ENCODE measurements at regions not wholly inside any gene's neighbourhood (a gene's known extent, or its start where the extent isn't known, plus 50 kb on each side); places are given as distances from the start of the nearest gene placed in this dataset.

DNA sequence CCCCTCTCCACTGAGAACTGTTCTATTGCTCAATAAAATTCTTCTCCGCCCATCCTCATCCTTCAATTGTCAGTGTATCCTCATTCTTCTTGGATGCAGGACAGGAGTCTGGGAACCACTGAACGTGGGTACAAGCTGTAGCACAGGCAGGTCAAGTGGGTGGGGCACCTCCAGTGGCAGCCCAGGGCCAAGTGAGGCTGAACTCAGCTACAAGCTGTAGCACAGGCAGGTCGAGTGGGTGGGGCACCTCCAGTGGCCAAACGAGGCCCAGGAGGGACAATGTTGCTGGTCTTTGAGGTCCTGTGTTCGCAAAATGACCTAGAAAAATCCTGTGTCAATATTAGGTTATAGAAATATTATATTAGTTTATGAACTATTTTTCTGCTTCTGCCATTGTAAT lies 352.0 kb downstream of the TMX3 start:
- H3K4me1 ChIP-seq (ENCODE audit: insufficient read depth, low read length, severe bottlenecking): no peaks in the 10 kb centered on the region
- no peak overlapping the region for H2AFZ ChIP-seq (ENCODE audit: low read length)
- no peaks in the 10 kb centered on the region for H3K9me2 ChIP-seq (ENCODE audit: low read depth, low read length)
- no peak overlapping the region for H3K9ac ChIP-seq (ENCODE audit: low read length)
- no peaks in the 10 kb centered on the region for H3F3A ChIP-seq (ENCODE audit: insufficient read depth, low read length)
- TF ChIP-seq EZH2 (IDR thresholded peaks at IDR 0.05; ENCODE audit: borderline replicate concordance, low read length): no peak
- TF ChIP-seq, protein P1, sequence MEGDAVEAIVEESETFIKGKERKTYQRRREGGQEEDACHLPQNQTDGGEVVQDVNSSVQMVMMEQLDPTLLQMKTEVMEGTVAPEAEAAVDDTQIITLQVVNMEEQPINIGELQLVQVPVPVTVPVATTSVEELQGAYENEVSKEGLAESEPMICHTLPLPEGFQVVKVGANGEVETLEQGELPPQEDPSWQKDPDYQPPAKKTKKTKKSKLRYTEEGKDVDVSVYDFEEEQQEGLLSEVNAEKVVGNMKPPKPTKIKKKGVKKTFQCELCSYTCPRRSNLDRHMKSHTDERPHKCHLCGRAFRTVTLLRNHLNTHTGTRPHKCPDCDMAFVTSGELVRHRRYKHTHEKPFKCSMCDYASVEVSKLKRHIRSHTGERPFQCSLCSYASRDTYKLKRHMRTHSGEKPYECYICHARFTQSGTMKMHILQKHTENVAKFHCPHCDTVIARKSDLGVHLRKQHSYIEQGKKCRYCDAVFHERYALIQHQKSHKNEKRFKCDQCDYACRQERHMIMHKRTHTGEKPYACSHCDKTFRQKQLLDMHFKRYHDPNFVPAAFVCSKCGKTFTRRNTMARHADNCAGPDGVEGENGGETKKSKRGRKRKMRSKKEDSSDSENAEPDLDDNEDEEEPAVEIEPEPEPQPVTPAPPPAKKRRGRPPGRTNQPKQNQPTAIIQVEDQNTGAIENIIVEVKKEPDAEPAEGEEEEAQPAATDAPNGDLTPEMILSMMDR (IDR thresholded peaks at IDR 0.05; ENCODE audit: low read length): no peak
- no peaks in the 10 kb centered on the region for H3K36me3 ChIP-seq (ENCODE audit: insufficient read depth, low read length)
- H3K27me3 ChIP-seq (ENCODE audit: insufficient read depth, low read length): no peaks in the 10 kb centered on the region
- no peak overlapping the region for H3K4me3 ChIP-seq (ENCODE audit: low read depth, low read length, poor library complexity, severe bottlenecking)
- no peak overlapping the region for H3K27ac ChIP-seq (ENCODE audit: low read depth, low read length, poor library complexity, severe bottlenecking)
- no peaks in the 10 kb centered on the region for H3K9me3 ChIP-seq (ENCODE audit: low read length)
- no peaks in the 10 kb centered on the region for H3K79me2 ChIP-seq (ENCODE audit: insufficient read depth, low read length)
- no peaks in the 10 kb centered on the region for H4K20me1 ChIP-seq (ENCODE audit: insufficient read depth, low read length)
- H3K4me2 ChIP-seq (ENCODE audit: low read length): no peak overlapping the region

DNA sequence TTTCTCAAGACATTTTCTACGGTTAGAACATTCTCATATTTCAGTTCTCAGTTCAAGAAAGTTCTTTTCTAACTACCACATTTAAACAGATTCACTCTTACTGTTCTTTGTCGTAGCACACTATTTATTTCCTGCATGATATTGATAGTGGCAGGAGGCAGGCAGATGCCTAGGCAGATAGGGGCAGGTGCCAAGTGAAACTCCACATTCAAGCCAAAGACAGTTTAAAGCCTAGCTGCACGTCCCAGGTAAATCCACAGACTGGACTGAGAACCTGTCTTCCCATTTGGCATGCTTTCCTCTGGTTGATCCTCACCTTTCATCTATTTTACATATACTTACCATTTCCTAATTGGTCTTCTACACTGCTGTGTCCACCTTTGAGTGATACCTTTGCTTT lies 359.3 kb downstream of the TMX3 start:
- no peak overlapping the region for H3K9ac ChIP-seq (ENCODE audit: low read length)
- H2AFZ ChIP-seq (ENCODE audit: low read length): no peak overlapping the region
- H3K4me2 ChIP-seq (ENCODE audit: low read length): no peak overlapping the region
- no peaks in the 10 kb centered on the region for H3K9me3 ChIP-seq (ENCODE audit: low read length)
- H3K36me3 ChIP-seq (ENCODE audit: insufficient read depth, low read length): no peaks in the 10 kb centered on the region
- H3F3A ChIP-seq (ENCODE audit: insufficient read depth, low read length): no peaks in the 10 kb centered on the region
- H3K9me2 ChIP-seq (ENCODE audit: low read depth, low read length): no peaks in the 10 kb centered on the region
- TF ChIP-seq EZH2 (IDR thresholded peaks at IDR 0.05; ENCODE audit: borderline replicate concordance, low read length): no peak
- TF ChIP-seq, protein P1 (IDR thresholded peaks at IDR 0.05; ENCODE audit: low read length): no peak
- no peaks in the 10 kb centered on the region for H3K4me1 ChIP-seq (ENCODE audit: insufficient read depth, low read length, severe bottlenecking)
- H3K4me3 ChIP-seq (ENCODE audit: low read depth, low read length, poor library complexity, severe bottlenecking): no peak overlapping the region
- no peaks in the 10 kb centered on the region for H3K27me3 ChIP-seq (ENCODE audit: insufficient read depth, low read length)
- no peaks in the 10 kb centered on the region for H3K79me2 ChIP-seq (ENCODE audit: insufficient read depth, low read length)
- no peak overlapping the region for H3K27ac ChIP-seq (ENCODE audit: low read depth, low read length, poor library complexity, severe bottlenecking)
- H4K20me1 ChIP-seq (ENCODE audit: insufficient read depth, low read length): no peaks in the 10 kb centered on the region

DNA sequence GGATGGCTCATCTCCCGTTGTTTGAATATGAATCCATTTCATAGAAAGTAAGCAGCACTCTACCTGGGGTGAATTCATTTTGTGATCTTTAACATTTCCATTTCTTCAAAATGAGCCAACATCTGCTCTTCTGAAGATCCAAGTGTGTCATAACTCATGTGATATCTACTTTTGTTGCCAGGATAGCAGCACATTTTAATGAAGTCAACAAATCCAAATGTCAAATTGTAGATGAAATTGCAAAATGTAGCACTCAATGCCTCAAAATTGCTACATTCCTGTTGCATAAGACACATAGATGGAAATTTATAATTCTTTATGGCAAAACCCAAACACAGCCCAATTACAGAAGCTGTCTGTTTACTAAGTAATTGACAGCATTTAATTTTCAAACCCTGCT lies 360.7 kb downstream of the TMX3 start:
- Histone ChIP-seq H3K27me3 (ENCODE audit: insufficient read depth, low read length) (no peaks in the 10 kb centered on the region), H3F3A (ENCODE audit: insufficient read depth, low read length) (no peaks in the 10 kb centered on the region), H2AFZ (ENCODE audit: low read length) (no peak overlapping the region), H3K79me2 (ENCODE audit: insufficient read depth, low read length) (no peaks in the 10 kb centered on the region), H3K9ac (ENCODE audit: low read length) (no peak overlapping the region), H3K9me3 (ENCODE audit: low read length) (no peaks in the 10 kb centered on the region), H3K4me3 (ENCODE audit: low read depth, low read length, poor library complexity, severe bottlenecking) (no peak overlapping the region), H3K4me1 (ENCODE audit: insufficient read depth, low read length, severe bottlenecking) (no peaks in the 10 kb centered on the region), H4K20me1 (ENCODE audit: insufficient read depth, low read length) (no peaks in the 10 kb centered on the region), H3K36me3 (ENCODE audit: insufficient read depth, low read length) (no peaks in the 10 kb centered on the region), H3K27ac (ENCODE audit: low read depth, low read length, poor library complexity, severe bottlenecking) (no peak overlapping the region), H3K9me2 (ENCODE audit: low read depth, low read length) (no peaks in the 10 kb centered on the region), H3K4me2 (ENCODE audit: low read length) (no peak overlapping the region)
- no peak for TF ChIP-seq EZH2 (IDR thresholded peaks at IDR 0.05; ENCODE audit: borderline replicate concordance, low read length)
- TF ChIP-seq, protein P1 (IDR thresholded peaks at IDR 0.05; ENCODE audit: low read length): no peak

Measured in OCI-LY1 (cell line).